ENCODE measurements at regions not wholly inside any gene's neighbourhood (a gene's known extent, or its start where the extent isn't known, plus 50 kb on each side); places are given as distances from the start of the nearest gene placed in this dataset.

DNA sequence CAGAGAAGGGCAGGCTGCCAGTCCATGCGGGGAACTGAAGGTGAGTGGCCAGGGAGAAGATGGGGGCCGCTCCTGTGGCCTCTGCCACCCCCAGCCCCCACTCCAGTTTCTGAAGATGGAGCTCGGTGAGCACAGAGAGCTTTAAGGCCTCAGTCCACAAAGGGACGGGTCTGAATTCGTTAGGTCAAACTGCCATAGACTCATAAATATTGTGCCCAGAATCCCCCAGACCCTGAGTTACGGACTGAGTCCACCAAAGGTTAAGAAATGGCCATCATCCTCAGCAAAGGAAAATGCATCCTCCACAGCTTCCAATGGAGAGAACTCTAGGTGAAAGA, 344.2 kb downstream of the BUD13 start (continued):
- TF ChIP-seq, protein P1, sequence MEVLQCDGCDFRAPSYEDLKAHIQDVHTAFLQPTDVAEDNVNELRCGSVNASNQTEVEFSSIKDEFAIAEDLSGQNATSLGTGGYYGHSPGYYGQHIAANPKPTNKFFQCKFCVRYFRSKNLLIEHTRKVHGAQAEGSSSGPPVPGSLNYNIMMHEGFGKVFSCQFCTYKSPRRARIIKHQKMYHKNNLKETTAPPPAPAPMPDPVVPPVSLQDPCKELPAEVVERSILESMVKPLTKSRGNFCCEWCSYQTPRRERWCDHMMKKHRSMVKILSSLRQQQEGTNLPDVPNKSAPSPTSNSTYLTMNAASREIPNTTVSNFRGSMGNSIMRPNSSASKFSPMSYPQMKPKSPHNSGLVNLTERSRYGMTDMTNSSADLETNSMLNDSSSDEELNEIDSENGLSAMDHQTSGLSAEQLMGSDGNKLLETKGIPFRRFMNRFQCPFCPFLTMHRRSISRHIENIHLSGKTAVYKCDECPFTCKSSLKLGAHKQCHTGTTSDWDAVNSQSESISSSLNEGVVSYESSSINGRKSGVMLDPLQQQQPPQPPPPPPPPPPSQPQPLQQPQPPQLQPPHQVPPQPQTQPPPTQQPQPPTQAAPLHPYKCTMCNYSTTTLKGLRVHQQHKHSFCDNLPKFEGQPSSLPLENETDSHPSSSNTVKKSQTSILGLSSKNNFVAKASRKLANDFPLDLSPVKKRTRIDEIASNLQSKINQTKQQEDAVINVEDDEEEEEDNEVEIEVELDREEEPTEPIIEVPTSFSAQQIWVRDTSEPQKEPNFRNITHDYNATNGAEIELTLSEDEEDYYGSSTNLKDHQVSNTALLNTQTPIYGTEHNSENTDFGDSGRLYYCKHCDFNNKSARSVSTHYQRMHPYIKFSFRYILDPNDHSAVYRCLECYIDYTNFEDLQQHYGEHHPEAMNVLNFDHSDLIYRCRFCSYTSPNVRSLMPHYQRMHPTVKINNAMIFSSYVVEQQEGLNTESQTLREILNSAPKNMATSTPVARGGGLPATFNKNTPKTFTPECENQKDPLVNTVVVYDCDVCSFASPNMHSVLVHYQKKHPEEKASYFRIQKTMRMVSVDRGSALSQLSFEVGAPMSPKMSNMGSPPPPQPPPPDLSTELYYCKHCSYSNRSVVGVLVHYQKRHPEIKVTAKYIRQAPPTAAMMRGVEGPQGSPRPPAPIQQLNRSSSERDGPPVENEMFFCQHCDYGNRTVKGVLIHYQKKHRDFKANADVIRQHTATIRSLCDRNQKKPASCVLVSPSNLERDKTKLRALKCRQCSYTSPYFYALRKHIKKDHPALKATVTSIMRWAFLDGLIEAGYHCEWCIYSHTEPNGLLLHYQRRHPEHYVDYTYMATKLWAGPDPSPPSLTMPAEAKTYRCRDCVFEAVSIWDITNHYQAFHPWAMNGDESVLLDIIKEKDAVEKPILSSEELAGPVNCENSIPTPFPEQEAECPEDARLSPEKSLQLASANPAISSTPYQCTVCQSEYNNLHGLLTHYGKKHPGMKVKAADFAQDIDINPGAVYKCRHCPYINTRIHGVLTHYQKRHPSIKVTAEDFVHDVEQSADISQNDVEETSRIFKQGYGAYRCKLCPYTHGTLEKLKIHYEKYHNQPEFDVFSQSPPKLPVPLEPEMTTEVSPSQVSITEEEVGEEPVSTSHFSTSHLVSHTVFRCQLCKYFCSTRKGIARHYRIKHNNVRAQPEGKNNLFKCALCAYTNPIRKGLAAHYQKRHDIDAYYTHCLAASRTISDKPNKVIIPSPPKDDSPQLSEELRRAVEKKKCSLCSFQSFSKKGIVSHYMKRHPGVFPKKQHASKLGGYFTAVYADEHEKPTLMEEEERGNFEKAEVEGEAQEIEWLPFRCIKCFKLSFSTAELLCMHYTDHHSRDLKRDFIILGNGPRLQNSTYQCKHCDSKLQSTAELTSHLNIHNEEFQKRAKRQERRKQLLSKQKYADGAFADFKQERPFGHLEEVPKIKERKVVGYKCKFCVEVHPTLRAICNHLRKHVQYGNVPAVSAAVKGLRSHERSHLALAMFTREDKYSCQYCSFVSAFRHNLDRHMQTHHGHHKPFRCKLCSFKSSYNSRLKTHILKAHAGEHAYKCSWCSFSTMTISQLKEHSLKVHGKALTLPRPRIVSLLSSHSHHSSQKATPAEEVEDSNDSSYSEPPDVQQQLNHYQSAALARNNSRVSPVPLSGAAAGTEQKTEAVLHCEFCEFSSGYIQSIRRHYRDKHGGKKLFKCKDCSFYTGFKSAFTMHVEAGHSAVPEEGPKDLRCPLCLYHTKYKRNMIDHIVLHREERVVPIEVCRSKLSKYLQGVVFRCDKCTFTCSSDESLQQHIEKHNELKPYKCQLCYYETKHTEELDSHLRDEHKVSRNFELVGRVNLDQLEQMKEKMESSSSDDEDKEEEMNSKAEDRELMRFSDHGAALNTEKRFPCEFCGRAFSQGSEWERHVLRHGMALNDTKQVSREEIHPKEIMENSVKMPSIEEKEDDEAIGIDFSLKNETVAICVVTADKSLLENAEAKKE (CRISPR knock-in tag; IDR thresholded peaks at IDR 0.05) = no peak
- no peak for TF ChIP-seq JUNB (IDR thresholded peaks at IDR 0.05; ENCODE audit: unreplicated experiment)
- TF ChIP-seq, protein P2, sequence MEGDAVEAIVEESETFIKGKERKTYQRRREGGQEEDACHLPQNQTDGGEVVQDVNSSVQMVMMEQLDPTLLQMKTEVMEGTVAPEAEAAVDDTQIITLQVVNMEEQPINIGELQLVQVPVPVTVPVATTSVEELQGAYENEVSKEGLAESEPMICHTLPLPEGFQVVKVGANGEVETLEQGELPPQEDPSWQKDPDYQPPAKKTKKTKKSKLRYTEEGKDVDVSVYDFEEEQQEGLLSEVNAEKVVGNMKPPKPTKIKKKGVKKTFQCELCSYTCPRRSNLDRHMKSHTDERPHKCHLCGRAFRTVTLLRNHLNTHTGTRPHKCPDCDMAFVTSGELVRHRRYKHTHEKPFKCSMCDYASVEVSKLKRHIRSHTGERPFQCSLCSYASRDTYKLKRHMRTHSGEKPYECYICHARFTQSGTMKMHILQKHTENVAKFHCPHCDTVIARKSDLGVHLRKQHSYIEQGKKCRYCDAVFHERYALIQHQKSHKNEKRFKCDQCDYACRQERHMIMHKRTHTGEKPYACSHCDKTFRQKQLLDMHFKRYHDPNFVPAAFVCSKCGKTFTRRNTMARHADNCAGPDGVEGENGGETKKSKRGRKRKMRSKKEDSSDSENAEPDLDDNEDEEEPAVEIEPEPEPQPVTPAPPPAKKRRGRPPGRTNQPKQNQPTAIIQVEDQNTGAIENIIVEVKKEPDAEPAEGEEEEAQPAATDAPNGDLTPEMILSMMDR (conservative IDR thresholded peaks at IDR 0.05; ENCODE audit: low read depth in 2 of 2) = no peak
- no peak for TF ChIP-seq STAT1 (IDR thresholded peaks at IDR 0.05; ENCODE audit: unreplicated experiment)
- no peak for TF ChIP-seq ZNF331 (CRISPR knock-in tag; IDR thresholded peaks at IDR 0.05; ENCODE audit: low read depth)

DNA sequence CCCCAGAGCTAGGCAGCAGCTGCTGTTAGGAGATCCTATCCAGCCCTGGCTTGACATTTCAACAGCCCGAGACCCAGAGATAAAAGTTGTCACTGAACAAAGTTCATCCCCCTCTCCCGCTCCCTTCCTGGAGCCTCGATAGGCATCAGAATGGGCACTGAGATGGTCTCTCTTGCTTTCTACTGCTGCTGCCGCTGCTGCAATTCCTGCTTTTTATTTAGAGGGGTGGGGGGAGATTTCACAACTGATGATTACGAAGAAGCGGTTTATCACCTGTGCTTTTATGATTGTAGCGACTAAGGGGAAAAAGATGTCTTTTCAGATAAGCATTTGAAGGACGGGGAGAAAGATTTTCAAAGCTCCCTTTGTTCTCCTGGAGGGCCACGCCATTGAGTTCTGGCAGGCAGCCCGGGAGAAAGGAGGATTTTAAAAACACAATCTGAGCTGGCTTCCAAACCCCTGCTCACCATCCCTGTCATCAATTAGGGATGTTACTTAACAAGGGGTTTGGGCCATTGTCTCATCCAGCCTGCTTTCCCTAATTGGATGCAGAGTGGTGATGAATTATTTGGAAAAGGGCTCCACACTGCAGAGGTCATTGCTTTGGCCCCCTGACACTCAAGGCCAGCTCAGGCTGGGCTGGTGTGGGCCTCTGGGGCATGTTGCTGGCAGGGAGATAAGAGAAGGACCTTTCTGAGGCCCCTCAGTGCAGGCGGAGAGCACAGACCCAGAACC, 344.7 kb downstream of the BUD13 start:
- no peaks in the 10 kb centered on the region for H3K9me2 ChIP-seq (ENCODE audit: insufficient read depth)
- ATAC-seq (no peak), DNase-seq (ENCODE audit: low spot score) (no peak)
- Mint-ChIP-seq H3K36me3 (ENCODE audit: low read depth) (no peaks in the 10 kb centered on the region), H3K4me1 (peaks cover 11% of the 10 kb centered on the region), H3K9me3 (no peaks in the 10 kb centered on the region), H3K27me3 (ENCODE audit: insufficient read depth, low read depth, poor library complexity) (peaks cover 8% of the 10 kb centered on the region), H3K4me3 (no peak overlapping the region), H3K27ac (no peak overlapping the region)
- no peaks in the 10 kb centered on the region for H3F3A ChIP-seq (replicated peaks; ENCODE audit: low read depth)
- no peak overlapping the region for H3K4me2 ChIP-seq
- no peak overlapping the region for H2AFZ ChIP-seq
- H3K4me1 ChIP-seq (ENCODE audit: insufficient read depth) = peaks cover 6% of the 10 kb centered on the region
- no peaks in the 10 kb centered on the region for H3K36me3 ChIP-seq (ENCODE audit: insufficient read depth)
- no peaks in the 10 kb centered on the region for H3K27me3 ChIP-seq (ENCODE audit: insufficient read depth)
- H3K4me3 ChIP-seq = no peak overlapping the region
- H3K79me2 ChIP-seq (replicated peaks; ENCODE audit: insufficient read depth) = no peaks in the 10 kb centered on the region
- H3K27ac ChIP-seq (ENCODE audit: low read depth) = no peak overlapping the region
- H4K20me1 ChIP-seq (replicated peaks; ENCODE audit: insufficient read depth) = no peaks in the 10 kb centered on the region
- TF ChIP-seq, protein P1 (CRISPR knock-in tag; IDR thresholded peaks at IDR 0.05) = no peak
- TF ChIP-seq JUNB (IDR thresholded peaks at IDR 0.05; ENCODE audit: unreplicated experiment) = no peak
